OCI-LY7 (cell line): ENCODE measurements at regions not wholly inside any gene's neighbourhood (a gene's known extent, or its start where the extent isn't known, plus 50 kb on each side); places are given as distances from the start of the nearest gene placed in this dataset.

Experiments used
- BruUV-seq: library from RNA; stranded (reverse); fragments of 400-500 nt; replicated peaks from 2 replicates; lab custom pipeline; 2021; lab: Mats Ljungman, UMichigan
- CTCF ChIA-PET: fragments of 300-600 bp; sonication (Branson Sonifier 250); formaldehyde crosslinking; loops from one replicate; lab custom pipeline; 2022; ENCODE audit warnings: antibody characterized with exemption; ENCODE audit not compliant: unreplicated experiment; lab: Charles Lee
- POLR2A ChIA-PET: fragments of 300-600 bp; sonication (Branson Sonifier 250); formaldehyde crosslinking; loops from one replicate; lab custom pipeline; 2022; ENCODE audit warnings: antibody characterized with exemption; lab: Charles Lee
- DNase-seq: peaks from one replicate; pipeline ENCODE4 v3.0.0-alpha.2; 2015; ENCODE audit warnings: low spot score
- H2AFZ ChIP-seq: fragments of 200-600 bp; sonication (generic), shearing (Covaris generic); 2 replicates; pipeline ENCODE4 v1.6.1; 2014; ENCODE audit warnings: mild to moderate bottlenecking, antibody characterized with exemption, low read length, moderate library complexity
- H3K27ac ChIP-seq: fragments of 200-600 bp; sonication (generic); 2 replicates; pipeline ENCODE4 v1.5.1; 2014; ENCODE audit warnings: mixed run types, low read depth, mild to moderate bottlenecking, moderate library complexity, low read length, inconsistent platforms; ENCODE audit not compliant: poor library complexity, severe bottlenecking
- H3K36me3 ChIP-seq: fragments of 200-600 bp; sonication (generic); 2 replicates; pipeline ENCODE4 v1.6.1; 2014; ENCODE audit warnings: mild to moderate bottlenecking, antibody characterized with exemption, low read length, moderate library complexity, mixed read lengths; ENCODE audit not compliant: insufficient read depth
- H3K4me1 ChIP-seq: fragments of 200-600 bp; sonication (generic); 2 replicates; pipeline ENCODE4 v1.5.1; 2014; ENCODE audit warnings: mild to moderate bottlenecking, low read length; ENCODE audit not compliant: insufficient read depth, poor library complexity, severe bottlenecking
- H3K4me2 ChIP-seq: fragments of 200-600 bp; sonication (generic); 2 replicates; pipeline ENCODE4 v1.6.1; 2014; ENCODE audit warnings: mild to moderate bottlenecking, low read length
- H3K4me3 ChIP-seq: fragments of 200-600 bp; sonication (generic); 2 replicates; pipeline ENCODE4 v1.5.1; 2014; ENCODE audit warnings: mild to moderate bottlenecking, low read depth, low read length; ENCODE audit not compliant: poor library complexity, severe bottlenecking
- H3K79me2 ChIP-seq: fragments of 200-600 bp; sonication (generic); 2 replicates; pipeline ENCODE4 v1.6.1; 2016; ENCODE audit warnings: low read depth, mild to moderate bottlenecking, low read length, moderate library complexity, mixed read lengths; ENCODE audit not compliant: insufficient read depth
- H3K9me2 ChIP-seq: fragments of 200-600 bp; sonication (generic); 2 replicates; pipeline ENCODE4 v1.6.1; 2016; ENCODE audit warnings: mild to moderate bottlenecking, low read length, mixed read lengths; ENCODE audit not compliant: insufficient read depth
- H3K9me3 ChIP-seq: fragments of 200-600 bp; sonication (generic); 2 replicates; pipeline ENCODE4 v1.6.1; 2014; ENCODE audit warnings: mild to moderate bottlenecking, mixed run types, low read length, mixed read lengths
- H4K20me1 ChIP-seq: fragments of 200-600 bp; sonication (generic); 2 replicates; pipeline ENCODE4 v1.6.1; 2014; ENCODE audit warnings: mild to moderate bottlenecking, antibody characterized with exemption, low read length, moderate library complexity, mixed read lengths; ENCODE audit not compliant: insufficient read depth
- EZH2phosphoT487 ChIP-seq: fragments of 200-600 bp; sonication (generic); IDR thresholded peaks from 2 replicates; pipeline ENCODE4 v1.6.1; 2018; ENCODE audit warnings: low read depth, borderline replicate concordance, mild to moderate bottlenecking, mixed run types, antibody characterized with exemption, low read length, moderate library complexity, mixed read lengths
- intact Hi-C: fragments of 100-400 bp; cut with micrococcal nuclease; formaldehyde crosslinking; loops from one replicate; pipeline ENCODE4 v1.10.0; 2022; ENCODE audit not compliant: unreplicated experiment
- TF ChIP-seq, protein P1 (sequence below): fragments of 200-600 bp; sonication (generic); conservative IDR thresholded peaks from 2 replicates; pipeline ENCODE4 v1.5.1; 2014; ENCODE audit warnings: mild to moderate bottlenecking, antibody characterized with exemption, low read length, moderate library complexity, mixed read lengths

DNA sequence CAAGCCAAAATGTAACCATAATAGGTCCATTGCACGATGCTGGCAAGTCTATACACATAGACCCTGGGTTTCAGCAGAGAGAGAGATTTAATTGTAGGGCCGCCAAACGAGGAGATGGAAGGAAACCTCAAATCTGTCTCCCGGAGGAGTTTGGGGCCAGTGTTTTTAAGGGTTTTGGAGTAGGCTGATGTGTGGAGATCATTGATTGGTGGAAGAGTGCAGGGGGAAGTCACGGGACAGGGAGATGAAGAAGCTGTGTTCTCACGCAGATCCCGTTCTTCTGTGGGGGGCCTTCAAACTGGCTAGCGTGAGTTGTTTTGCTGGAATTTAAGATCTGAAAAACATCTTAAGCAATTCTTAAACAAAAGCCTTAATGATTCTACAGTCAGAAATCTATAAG, 84.8 kb downstream of the KATNIP start:
- Histone ChIP-seq H3K36me3 (no peaks in the 10 kb centered on the region), H3K9me2 (no peaks in the 10 kb centered on the region), H3K9me3 (no peaks in the 10 kb centered on the region), H3K79me2 (no peaks in the 10 kb centered on the region), H3K4me2 (no peak overlapping the region), H4K20me1 (no peaks in the 10 kb centered on the region), H3K27ac (no peak overlapping the region), H3K4me3 (no peak overlapping the region), H3K4me1 (no peaks in the 10 kb centered on the region), H2AFZ (no peak overlapping the region)
- intact Hi-C loops, result loop anchor here (10.0 kb wide), 1 partner anchor 440 kb away; no protein-coding TSS in a partner anchor
- POLR2A ChIA-PET, result no interaction called here
- no peak for DNase-seq
- TF ChIP-seq, protein P1, sequence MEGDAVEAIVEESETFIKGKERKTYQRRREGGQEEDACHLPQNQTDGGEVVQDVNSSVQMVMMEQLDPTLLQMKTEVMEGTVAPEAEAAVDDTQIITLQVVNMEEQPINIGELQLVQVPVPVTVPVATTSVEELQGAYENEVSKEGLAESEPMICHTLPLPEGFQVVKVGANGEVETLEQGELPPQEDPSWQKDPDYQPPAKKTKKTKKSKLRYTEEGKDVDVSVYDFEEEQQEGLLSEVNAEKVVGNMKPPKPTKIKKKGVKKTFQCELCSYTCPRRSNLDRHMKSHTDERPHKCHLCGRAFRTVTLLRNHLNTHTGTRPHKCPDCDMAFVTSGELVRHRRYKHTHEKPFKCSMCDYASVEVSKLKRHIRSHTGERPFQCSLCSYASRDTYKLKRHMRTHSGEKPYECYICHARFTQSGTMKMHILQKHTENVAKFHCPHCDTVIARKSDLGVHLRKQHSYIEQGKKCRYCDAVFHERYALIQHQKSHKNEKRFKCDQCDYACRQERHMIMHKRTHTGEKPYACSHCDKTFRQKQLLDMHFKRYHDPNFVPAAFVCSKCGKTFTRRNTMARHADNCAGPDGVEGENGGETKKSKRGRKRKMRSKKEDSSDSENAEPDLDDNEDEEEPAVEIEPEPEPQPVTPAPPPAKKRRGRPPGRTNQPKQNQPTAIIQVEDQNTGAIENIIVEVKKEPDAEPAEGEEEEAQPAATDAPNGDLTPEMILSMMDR, result no peak
- TF ChIP-seq EZH2phosphoT487, result no peak
- BruUV-seq, result no TSS peak
- CTCF ChIA-PET, result no interaction called here

DNA sequence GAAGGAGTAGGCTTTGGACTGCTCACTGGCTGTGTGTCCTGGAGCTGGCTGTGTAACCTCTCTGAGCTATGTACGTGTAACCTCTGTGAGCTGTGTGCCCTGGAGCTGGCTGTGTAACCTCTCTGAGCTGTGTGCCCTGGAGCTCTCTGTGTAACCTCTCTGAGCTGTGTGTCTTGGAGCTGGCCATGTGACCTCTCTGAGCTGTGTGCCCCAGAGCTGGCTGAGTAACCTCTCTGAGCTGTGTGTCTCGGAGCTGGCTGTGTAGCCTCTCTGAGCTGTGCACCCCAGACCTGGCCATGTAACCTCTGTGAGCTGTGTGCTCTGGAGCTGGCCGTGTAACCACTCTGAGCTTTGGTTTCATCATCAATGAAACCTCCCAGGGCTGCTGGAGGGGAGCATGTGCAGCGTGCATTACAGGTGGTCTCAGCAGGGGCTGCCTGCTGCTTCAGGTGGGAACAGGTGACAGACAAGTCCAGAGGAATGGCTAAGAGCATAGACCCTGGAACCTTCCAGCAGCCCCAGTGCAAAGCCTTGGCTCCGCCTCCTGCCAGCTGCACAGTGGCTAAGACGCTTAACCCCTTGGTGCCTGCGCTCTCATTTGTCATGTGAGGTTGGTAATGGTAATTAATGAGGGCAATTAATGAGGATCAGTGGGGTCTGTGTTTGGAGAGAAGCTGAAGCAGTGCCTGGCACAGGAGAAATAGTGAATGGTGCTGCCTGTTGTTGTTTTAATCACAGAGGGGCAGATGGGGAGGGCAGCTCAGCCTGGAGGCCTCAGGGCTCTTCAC, 86.7 kb downstream of the KATNIP start:
- H3K4me2 ChIP-seq, result no peak overlapping the region
- H3K79me2 ChIP-seq, result no peaks in the 10 kb centered on the region
- ChIA-PET POLR2A (no interaction called here), CTCF (no interaction called here)
- no peak for DNase-seq
- no peak for TF ChIP-seq EZH2phosphoT487
- TF ChIP-seq, protein P1, result no peak
- intact Hi-C loops, result loop anchor here (10.0 kb wide), 1 partner anchor 438 kb away; no protein-coding TSS in a partner anchor
- no peaks in the 10 kb centered on the region for H3K4me1 ChIP-seq
- no peaks in the 10 kb centered on the region for H4K20me1 ChIP-seq
- H3K9me3 ChIP-seq, result no peaks in the 10 kb centered on the region
- H3K4me3 ChIP-seq, result no peak overlapping the region
- no peak overlapping the region for H2AFZ ChIP-seq
- no peaks in the 10 kb centered on the region for H3K36me3 ChIP-seq
- no peaks in the 10 kb centered on the region for H3K9me2 ChIP-seq
- no peak overlapping the region for H3K27ac ChIP-seq
- no TSS peak for BruUV-seq
